SU-DHL-6 (cell line): ENCODE measurements at regions not wholly inside any gene's neighbourhood (a gene's known extent, or its start where the extent isn't known, plus 50 kb on each side); places are given as distances from the start of the nearest gene placed in this dataset.

Experiments
- EZH2phosphoT487 ChIP-seq: fragments of 200-600 bp; sonication (generic), shearing (Covaris generic); conservative IDR thresholded peaks from 2 replicates; pipeline ENCODE4 v1.6.1; 2018; ENCODE audit warnings: mild to moderate bottlenecking, antibody characterized with exemption, low read length, moderate library complexity, mixed read lengths
- TF ChIP-seq, protein P1 (sequence below): fragments of 200-600 bp; sonication (generic); IDR thresholded peaks from one replicate; pipeline ENCODE4 v1.5.1; 2017; ENCODE audit warnings: antibody characterized with exemption, mild to moderate bottlenecking, low read length, moderate library complexity; ENCODE audit not compliant: insufficient read depth, poor library complexity, severe bottlenecking

GRCh38 chr6:90989763-90990162 is 402.9 kb upstream of the MAP3K7 start:
- TF ChIP-seq, protein P1, sequence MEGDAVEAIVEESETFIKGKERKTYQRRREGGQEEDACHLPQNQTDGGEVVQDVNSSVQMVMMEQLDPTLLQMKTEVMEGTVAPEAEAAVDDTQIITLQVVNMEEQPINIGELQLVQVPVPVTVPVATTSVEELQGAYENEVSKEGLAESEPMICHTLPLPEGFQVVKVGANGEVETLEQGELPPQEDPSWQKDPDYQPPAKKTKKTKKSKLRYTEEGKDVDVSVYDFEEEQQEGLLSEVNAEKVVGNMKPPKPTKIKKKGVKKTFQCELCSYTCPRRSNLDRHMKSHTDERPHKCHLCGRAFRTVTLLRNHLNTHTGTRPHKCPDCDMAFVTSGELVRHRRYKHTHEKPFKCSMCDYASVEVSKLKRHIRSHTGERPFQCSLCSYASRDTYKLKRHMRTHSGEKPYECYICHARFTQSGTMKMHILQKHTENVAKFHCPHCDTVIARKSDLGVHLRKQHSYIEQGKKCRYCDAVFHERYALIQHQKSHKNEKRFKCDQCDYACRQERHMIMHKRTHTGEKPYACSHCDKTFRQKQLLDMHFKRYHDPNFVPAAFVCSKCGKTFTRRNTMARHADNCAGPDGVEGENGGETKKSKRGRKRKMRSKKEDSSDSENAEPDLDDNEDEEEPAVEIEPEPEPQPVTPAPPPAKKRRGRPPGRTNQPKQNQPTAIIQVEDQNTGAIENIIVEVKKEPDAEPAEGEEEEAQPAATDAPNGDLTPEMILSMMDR: no peak
- TF ChIP-seq EZH2phosphoT487: no peak
